Right lobe of liver (tissue), 6 donors: ENCODE measurements at regions not wholly inside any gene's neighbourhood (a gene's known extent, or its start where the extent isn't known, plus 50 kb on each side); places are given as distances from the start of the nearest gene placed in this dataset.

Source experiments
- ATAC-seq, 4 donors: fragments of 200-7000 bp; cut with Tn5 transposase; one replicate each; pipeline ENCODE4 v1.9.1; 2020; ENCODE audit warnings: mild to moderate bottlenecking in 4 of 4, moderate library complexity in 4 of 4
- DNase-seq, 3 donors: peaks; one replicate each; pipeline ENCODE4 v3.0.0-alpha.2; 2020
- H3K27ac ChIP-seq, 3 donors: fragments of 200-600 bp; one replicate each; pipeline ENCODE4 v1.8.0; 2022
- H3K27me3 ChIP-seq, 2 donors: fragments of 200-600 bp; one replicate each; pipeline ENCODE4 v1.8.0; 2022
- H3K36me3 ChIP-seq, 4 donors: fragments of 200-600 bp; sonication (generic) in 1 of 4; one replicate each; pipeline versions ENCODE4 v1.5.1 to v1.8.0; 2017 to 2022; ENCODE audit warnings: control low read depth in 1 of 4
- H3K4me1 ChIP-seq, 4 donors: fragments of 200-600 bp; sonication (generic) in 1 of 4; one replicate each; pipeline versions ENCODE4 v1.5.1 to v1.8.0; 2017 to 2022; ENCODE audit warnings: control low read depth in 1 of 4
- H3K4me3 ChIP-seq, 3 donors: fragments of 200-600 bp; one replicate each; pipeline ENCODE4 v1.8.0; 2022
- H3K9me3 ChIP-seq, 4 donors: fragments of 200-600 bp; sonication (generic) in 1 of 4; one replicate each; pipeline versions ENCODE4 v1.5.1 to v1.8.0; 2017 to 2022; ENCODE audit warnings: control low read depth in 1 of 4
- CTCF ChIP-seq, 4 donors: fragments of 200-600 bp in 3 of 4; fragments of 450-650 bp in 1 of 4; IDR thresholded peaks; one replicate each; pipeline versions ENCODE4 v1.5.1 to v1.8.0; 2016 to 2022; ENCODE audit warnings: antibody characterized with exemption in 4 of 4, mild to moderate bottlenecking in 2 of 4
- POLR2A ChIP-seq: fragments of 450-650 bp; IDR thresholded peaks from one replicate; pipeline ENCODE4 v1.6.1; 2017; ENCODE audit warnings: antibody characterized with exemption, mild to moderate bottlenecking
- WGBS: methylation state at CpG from one replicate; pipeline ENCODE4 v1.1.6; 2018; ENCODE audit warnings: low coverage, low lambda C conversion rate; ENCODE audit not compliant: insufficient coverage; ENCODE audit errors: missing lambda C conversion rate; 5-methylcytosine and 5-hydroxymethylcytosine counted together
- intact Hi-C, 2 donors: fragments of 100-400 bp; cut with DNase I; formaldehyde crosslinking; loops; one replicate each; pipeline versions ENCODE4 v1.11.2 to v1.14.1; 2022
- donor health status: DM: no; HTN: yes; CAD: no.
- donor health status: DM: no; HTN: no; CAD: no.
- donor health status: DM: no; HTN: no; CAD: no.
- donor health status: DM: no; HTN: yes; CAD: no.
- donor health status: DM: no; HTN: yes; CAD: no.

- Histone ChIP-seq H3K27me3 (no peaks in the 10 kb centered on the region), H3K4me1 (peaks cover 0 to 7% (median 0%) of the 10 kb centered on the region in 4 donors), H3K4me3 (no peak overlapping the region), H3K36me3 (no peaks in the 10 kb centered on the region), H3K9me3 (no peaks in the 10 kb centered on the region), H3K27ac (no peak overlapping the region)
- DNase-seq (no peak), ATAC-seq (no peak)
- WGBS = 59% methylated on average over 4 of the region's 4 CpGs
- intact Hi-C loops = no loop called here
- TF ChIP-seq POLR2A = no peak
- TF ChIP-seq CTCF (IDR thresholded peaks at IDR 0.05) = no peak
Measured at GRCh38 chr10:56135828-56136227, 225.2 kb downstream of the ZWINT start.

- ATAC-seq (no peak), DNase-seq (no peak)
- Histone ChIP-seq H3K4me3 (no peak overlapping the region), H3K9me3 (no peaks in the 10 kb centered on the region), H3K36me3 (no peaks in the 10 kb centered on the region), H3K27me3 (no peaks in the 10 kb centered on the region), H3K27ac (no peak overlapping the region), H3K4me1 (no peaks in the 10 kb centered on the region)
- intact Hi-C loops = no loop called here
- no peak for TF ChIP-seq CTCF (IDR thresholded peaks at IDR 0.05)
- no peak for TF ChIP-seq POLR2A
- WGBS = 21% methylated on average over 1 of the region's 1 CpG
Measured at GRCh38 chr10:56123247-56123646, 237.8 kb downstream of the ZWINT start.

- intact Hi-C loops = no loop called here
- DNase-seq = no peak
- TF ChIP-seq CTCF (IDR thresholded peaks at IDR 0.05) (peak; percentile 44 to 62 (median 50)), POLR2A (no peak)
- ATAC-seq = peak; percentile 78 to 95 (median 90)
- Histone ChIP-seq H3K9me3 (no peaks in the 10 kb centered on the region), H3K4me3 (no peak overlapping the region), H3K4me1 (no peaks in the 10 kb centered on the region), H3K27me3 (no peaks in the 10 kb centered on the region), H3K36me3 (no peaks in the 10 kb centered on the region), H3K27ac (no peak overlapping the region)
- WGBS = 0% methylated on average over 1 of the region's 1 CpG
Measured at GRCh38 chr10:56116684-56117083, 244.4 kb downstream of the ZWINT start.

GRCh38 chr10:56109454-56109853, 251.6 kb downstream of the ZWINT start:
- TF ChIP-seq CTCF (IDR thresholded peaks at IDR 0.05) = no peak
- TF ChIP-seq POLR2A = no peak
- peaks cover 0 to 9% (median 0%) of the 10 kb centered on the region in 4 donors for H3K4me1 ChIP-seq
- H3K4me3 ChIP-seq = no peak overlapping the region
- H3K36me3 ChIP-seq = no peaks in the 10 kb centered on the region
- H3K27me3 ChIP-seq = no peaks in the 10 kb centered on the region
- WGBS = 85% methylated on average over 10 of the region's 13 CpGs
- ATAC-seq (no peak), DNase-seq (no peak)
- no peak overlapping the region for H3K27ac ChIP-seq
- intact Hi-C loops = no loop called here
- H3K9me3 ChIP-seq = no peaks in the 10 kb centered on the region

GRCh38 chr10:56104923-56105322, 256.1 kb downstream of the ZWINT start:
- H3K4me1 ChIP-seq = peaks cover 0 to 9% (median 0%) of the 10 kb centered on the region in 4 donors
- TF ChIP-seq CTCF (IDR thresholded peaks at IDR 0.05) (no peak), POLR2A (no peak)
- intact Hi-C loops = no loop called here
- 47% methylated on average over 4 of the region's 4 CpGs for WGBS
- no peaks in the 10 kb centered on the region for H3K36me3 ChIP-seq
- no peak overlapping the region for H3K4me3 ChIP-seq
- DNase-seq = no peak
- ATAC-seq = peak in 2 of 4 donors; percentile 64 to 72
- no peaks in the 10 kb centered on the region for H3K9me3 ChIP-seq
- no peaks in the 10 kb centered on the region for H3K27me3 ChIP-seq
- no peak overlapping the region for H3K27ac ChIP-seq
